Left ventricle myocardium inferior (tissue), 1 donor: ENCODE measurements at regions not wholly inside any gene's neighbourhood (a gene's known extent, or its start where the extent isn't known, plus 50 kb on each side); places are given as distances from the start of the nearest gene placed in this dataset.

Experiments used
- DNase-seq: peaks from one replicate; pipeline ENCODE4 v3.0.0-alpha.2; 2020
- H3K27ac ChIP-seq: fragments of 200-600 bp; replicated peaks from 2 replicates; pipeline ENCODE4 v1.8.0; 2021
- H3K27me3 ChIP-seq: fragments of 200-600 bp; 2 replicates; pipeline ENCODE4 v1.8.0; 2021; ENCODE audit warnings: low read depth
- H3K36me3 ChIP-seq: fragments of 200-600 bp; 2 replicates; pipeline ENCODE4 v1.8.0; 2021
- H3K4me1 ChIP-seq: fragments of 200-600 bp; 2 replicates; pipeline ENCODE4 v1.8.0; 2021
- H3K4me3 ChIP-seq: fragments of 200-600 bp; 2 replicates; pipeline ENCODE4 v1.8.0; 2021; ENCODE audit warnings: mild to moderate bottlenecking, moderate library complexity
- H3K9me3 ChIP-seq: fragments of 200-600 bp; replicated peaks from 2 replicates; pipeline ENCODE4 v1.8.0; 2021
- CTCF ChIP-seq: fragments of 200-600 bp; IDR thresholded peaks from 2 replicates; pipeline ENCODE4 v1.8.0; 2021; ENCODE audit warnings: antibody characterized with exemption, mild to moderate bottlenecking, borderline replicate concordance
- intact Hi-C: fragments of 100-400 bp; cut with micrococcal nuclease; formaldehyde crosslinking; loops from one replicate; pipeline ENCODE4 v1.11.0; 2022
- donor health status: DM: no; HTN: yes; CAD: no; lungs with severe emphysema.

- Histone ChIP-seq H3K9me3 (no peaks in the 10 kb centered on the region), H3K4me1 (no peaks in the 10 kb centered on the region), H3K4me3 (no peak overlapping the region), H3K27me3 (no peaks in the 10 kb centered on the region), H3K36me3 (no peaks in the 10 kb centered on the region), H3K27ac (no peak overlapping the region)
- DNase-seq = no peak
- intact Hi-C loops = no loop called here
- TF ChIP-seq CTCF = no peak
These were observed 660.8 kb upstream of the SGO1 start for GRCh38 chr3:20846832-20847231.

- DNase-seq = no peak
- intact Hi-C loops = no loop called here
- H3K36me3 ChIP-seq = no peaks in the 10 kb centered on the region
- H3K4me1 ChIP-seq = no peaks in the 10 kb centered on the region
- H3K4me3 ChIP-seq = no peak overlapping the region
- TF ChIP-seq CTCF = no peak
- H3K9me3 ChIP-seq = no peaks in the 10 kb centered on the region
- H3K27ac ChIP-seq = no peak overlapping the region
- no peaks in the 10 kb centered on the region for H3K27me3 ChIP-seq
These were observed 660.1 kb upstream of the SGO1 start for GRCh38 chr3:20846066-20846465.

- no peak for DNase-seq
- no peak for TF ChIP-seq CTCF
- H3K4me3 ChIP-seq = no peak overlapping the region
These were observed 658.8 kb upstream of the SGO1 start for GRCh38 chr3:20844851-20845250.

GRCh38 chr3:20842594-20843436, 656.8 kb upstream of the SGO1 start:
- Histone ChIP-seq H3K9me3 (no peaks in the 10 kb centered on the region), H3K36me3 (no peaks in the 10 kb centered on the region), H3K27ac (no peak overlapping the region), H3K4me1 (no peaks in the 10 kb centered on the region), H3K4me3 (no peak overlapping the region), H3K27me3 (no peaks in the 10 kb centered on the region)
- no peak for TF ChIP-seq CTCF
- DNase-seq = no peak
- intact Hi-C loops = no loop called here

More at GRCh38 chr3:20844851-20845250, 658.8 kb upstream of the SGO1 start:
- H3K27me3 ChIP-seq = no peaks in the 10 kb centered on the region
- H3K9me3 ChIP-seq = no peaks in the 10 kb centered on the region
- intact Hi-C loops = no loop called here
- no peaks in the 10 kb centered on the region for H3K36me3 ChIP-seq
- H3K27ac ChIP-seq = no peak overlapping the region
- H3K4me1 ChIP-seq = no peaks in the 10 kb centered on the region

GRCh38 chr3:20842002-20842401, 656.0 kb upstream of the SGO1 start:
- H3K9me3 ChIP-seq = no peaks in the 10 kb centered on the region
- intact Hi-C loops = no loop called here
- no peak overlapping the region for H3K4me3 ChIP-seq
- DNase-seq = no peak
- no peaks in the 10 kb centered on the region for H3K4me1 ChIP-seq
- no peaks in the 10 kb centered on the region for H3K27me3 ChIP-seq
- TF ChIP-seq CTCF = no peak
- no peaks in the 10 kb centered on the region for H3K36me3 ChIP-seq
- H3K27ac ChIP-seq = no peak overlapping the region
